Hepatic stellate cell (primary cell): ENCODE measurements at regions not wholly inside any gene's neighbourhood (a gene's known extent, or its start where the extent isn't known, plus 50 kb on each side); places are given as distances from the start of the nearest gene placed in this dataset.

Source experiments
- DNase-seq: peaks from one replicate; pipeline ENCODE4 v3.0.0; 2011; ENCODE audit warnings: low spot score

- no peak for DNase-seq
Measured at GRCh38 chr5:86780018-86780417, 162.3 kb downstream of the COX7C start.

GRCh38 chr5:86786955-86787354 lies 169.2 kb downstream of the COX7C start:
- no peak for DNase-seq

- no peak for DNase-seq
Measured at GRCh38 chr5:86795659-86796058, 177.9 kb downstream of the COX7C start.

- DNase-seq: no peak
Measured at GRCh38 chr5:86797677-86798076, 179.9 kb downstream of the COX7C start.

- no peak for DNase-seq
Measured at GRCh38 chr5:86806206-86806605, 188.5 kb downstream of the COX7C start.

- DNase-seq: no peak
Measured at GRCh38 chr5:86807046-86808031, 189.6 kb downstream of the COX7C start.

- no peak for DNase-seq
Measured at GRCh38 chr5:86814315-86814714, 196.6 kb downstream of the COX7C start.

GRCh38 chr5:86814907-86815306 lies 197.2 kb downstream of the COX7C start:
- no peak for DNase-seq

GRCh38 chr5:86824637-86825036 lies 206.9 kb downstream of the COX7C start:
- DNase-seq: no peak

- no peak for DNase-seq
Measured at GRCh38 chr5:86831128-86831527, 213.4 kb downstream of the COX7C start.

GRCh38 chr5:86833868-86834267 lies 216.1 kb downstream of the COX7C start:
- no peak for DNase-seq

- no peak for DNase-seq
Measured at GRCh38 chr5:86837610-86838009, 219.9 kb downstream of the COX7C start.

GRCh38 chr5:86838083-86838482 lies 220.3 kb downstream of the COX7C start:
- no peak for DNase-seq

- no peak for DNase-seq
Measured at GRCh38 chr5:86841000-86841644, 223.4 kb downstream of the COX7C start.

GRCh38 chr5:86858442-86858841 lies 240.7 kb downstream of the COX7C start:
- no peak for DNase-seq

- DNase-seq: no peak
Measured at GRCh38 chr5:86861512-86861911, 243.8 kb downstream of the COX7C start.

- no peak for DNase-seq
Measured at GRCh38 chr5:86862093-86862492, 244.4 kb downstream of the COX7C start.

- DNase-seq: no peak
Measured at GRCh38 chr5:86864051-86864450, 246.3 kb downstream of the COX7C start.

- DNase-seq: no peak
Measured at GRCh38 chr5:86865256-86865785, 247.6 kb downstream of the COX7C start.

- no peak for DNase-seq
Measured at GRCh38 chr5:86866036-86866435, 248.3 kb downstream of the COX7C start.

GRCh38 chr5:86869268-86869667 lies 251.5 kb downstream of the COX7C start:
- no peak for DNase-seq

- no peak for DNase-seq
Measured at GRCh38 chr5:86875539-86875938, 257.8 kb downstream of the COX7C start.

- no peak for DNase-seq
Measured at GRCh38 chr5:86878250-86878649, 260.5 kb downstream of the COX7C start.
